Hepatocyte (in vitro differentiated cells): ENCODE measurements at regions not wholly inside any gene's neighbourhood (a gene's known extent, or its start where the extent isn't known, plus 50 kb on each side); places are given as distances from the start of the nearest gene placed in this dataset.
"Not testable (repeated sequence)": the region's sequence is repeated elsewhere in the genome, so short reads cannot be mapped to it uniquely, and the experiment has no call there.

Experiments used
- DNase-seq: peaks from one replicate; pipeline ENCODE4 v3.0.0-alpha.2; 2016; ENCODE audit warnings: low spot score
- H2AFZ ChIP-seq: fragments of 200-600 bp; sonication (generic); 2 replicates; pipeline ENCODE4 v1.6.0; 2016; ENCODE audit warnings: antibody characterized with exemption, mild to moderate bottlenecking
- H3K27ac ChIP-seq: fragments of 200-600 bp; sonication (generic); 2 replicates; pipeline ENCODE4 v1.5.1; 2016; ENCODE audit warnings: mild to moderate bottlenecking
- H3K27me3 ChIP-seq: fragments of 200-600 bp; sonication (generic); 2 replicates; pipeline ENCODE4 v1.6.1; 2016
- H3K36me3 ChIP-seq: fragments of 200-600 bp; sonication (generic); replicated peaks from 2 replicates; pipeline ENCODE4 v1.5.1; 2016; ENCODE audit warnings: low read depth; ENCODE audit not compliant: insufficient read depth
- H3K4me1 ChIP-seq: fragments of 200-600 bp; sonication (generic); 2 replicates; pipeline ENCODE4 v1.5.1; 2016; ENCODE audit warnings: mild to moderate bottlenecking, moderate library complexity; ENCODE audit not compliant: insufficient read depth
- H3K4me2 ChIP-seq: fragments of 200-600 bp; sonication (generic); 2 replicates; pipeline ENCODE4 v1.6.0; 2016
- H3K4me3 ChIP-seq: fragments of 200-600 bp; sonication (generic); 2 replicates; pipeline ENCODE4 v1.5.1; 2016; ENCODE audit warnings: mild to moderate bottlenecking
- H3K79me2 ChIP-seq: fragments of 200-600 bp; sonication (generic); 2 replicates; pipeline ENCODE4 v1.6.0; 2017; ENCODE audit warnings: mild to moderate bottlenecking
- H3K9me2 ChIP-seq: fragments of 200-600 bp; sonication (generic); replicated peaks from 2 replicates; pipeline ENCODE4 v1.6.0; 2017; ENCODE audit warnings: mild to moderate bottlenecking; ENCODE audit not compliant: insufficient read depth
- H3K9me3 ChIP-seq: fragments of 200-600 bp; sonication (generic); 2 replicates; pipeline ENCODE4 v1.5.1; 2016; ENCODE audit warnings: low read depth, mild to moderate bottlenecking
- H4K20me1 ChIP-seq: fragments of 200-600 bp; sonication (generic); 2 replicates; pipeline ENCODE4 v1.6.0; 2016; ENCODE audit warnings: mild to moderate bottlenecking; ENCODE audit not compliant: insufficient read depth, poor library complexity, severe bottlenecking
- EZH2 ChIP-seq: fragments of 200-600 bp; sonication (generic); IDR thresholded peaks from 2 replicates; pipeline ENCODE4 v1.6.1; 2016; ENCODE audit warnings: antibody characterized with exemption, mild to moderate bottlenecking, borderline replicate concordance
- EZH2phosphoT487 ChIP-seq: fragments of 200-600 bp; sonication (generic); IDR thresholded peaks from one replicate; pipeline ENCODE4 v1.6.1; 2018; ENCODE audit warnings: antibody characterized with exemption, mild to moderate bottlenecking, low read depth, moderate library complexity; ENCODE audit not compliant: unreplicated experiment, severe bottlenecking
- WGBS: methylation state at CpG from one replicate; pipeline ENCODE4 v1.1.6; 2016; ENCODE audit warnings: low lambda C conversion rate; ENCODE audit errors: missing lambda C conversion rate; 5-methylcytosine and 5-hydroxymethylcytosine counted together
- TF ChIP-seq, protein P1 (sequence below): fragments of 200-600 bp; sonication (generic); IDR thresholded peaks from 2 replicates; pipeline ENCODE4 v1.5.1; 2016; ENCODE audit warnings: antibody characterized with exemption, mild to moderate bottlenecking; ENCODE audit not compliant: poor library complexity

DNA sequence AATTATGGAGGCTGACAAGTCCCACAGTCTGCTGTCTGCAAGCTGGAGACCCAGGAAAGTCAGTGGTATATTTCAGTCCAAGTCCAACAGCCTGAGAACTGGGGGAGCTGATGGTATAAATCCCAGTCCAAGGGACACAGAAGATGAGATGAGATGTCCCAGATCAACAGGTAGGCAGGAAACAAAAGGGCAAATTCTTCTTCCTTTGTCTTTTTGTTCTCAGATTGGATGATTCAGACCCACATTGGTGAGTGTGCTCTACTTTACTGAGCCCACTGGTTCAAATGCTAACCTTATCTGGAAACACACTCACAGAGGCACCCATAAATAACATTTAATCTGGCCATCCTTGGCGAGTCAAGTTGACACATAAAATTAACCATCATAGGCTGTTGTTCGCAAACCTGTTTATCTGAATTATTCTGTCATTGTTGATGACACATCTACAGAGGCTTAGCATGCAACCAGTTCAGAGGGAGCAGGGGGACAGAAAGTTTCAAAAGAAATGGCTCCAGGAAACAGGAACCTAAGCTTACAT is 62.7 kb upstream of the ITGA11 start:
- Histone ChIP-seq H2AFZ (no peak overlapping the region), H3K36me3 (no peaks in the 10 kb centered on the region), H3K27me3 (no peaks in the 10 kb centered on the region), H3K9me2 (no peaks in the 10 kb centered on the region), H3K4me3 (no peak overlapping the region), H3K4me1 (no peaks in the 10 kb centered on the region), H3K4me2 (no peak overlapping the region), H3K79me2 (no peaks in the 10 kb centered on the region), H3K27ac (no peak overlapping the region), H4K20me1 (no peaks in the 10 kb centered on the region), H3K9me3 (no peaks in the 10 kb centered on the region)
- no peak for TF ChIP-seq EZH2
- no peak for TF ChIP-seq EZH2phosphoT487
- TF ChIP-seq, protein P1, sequence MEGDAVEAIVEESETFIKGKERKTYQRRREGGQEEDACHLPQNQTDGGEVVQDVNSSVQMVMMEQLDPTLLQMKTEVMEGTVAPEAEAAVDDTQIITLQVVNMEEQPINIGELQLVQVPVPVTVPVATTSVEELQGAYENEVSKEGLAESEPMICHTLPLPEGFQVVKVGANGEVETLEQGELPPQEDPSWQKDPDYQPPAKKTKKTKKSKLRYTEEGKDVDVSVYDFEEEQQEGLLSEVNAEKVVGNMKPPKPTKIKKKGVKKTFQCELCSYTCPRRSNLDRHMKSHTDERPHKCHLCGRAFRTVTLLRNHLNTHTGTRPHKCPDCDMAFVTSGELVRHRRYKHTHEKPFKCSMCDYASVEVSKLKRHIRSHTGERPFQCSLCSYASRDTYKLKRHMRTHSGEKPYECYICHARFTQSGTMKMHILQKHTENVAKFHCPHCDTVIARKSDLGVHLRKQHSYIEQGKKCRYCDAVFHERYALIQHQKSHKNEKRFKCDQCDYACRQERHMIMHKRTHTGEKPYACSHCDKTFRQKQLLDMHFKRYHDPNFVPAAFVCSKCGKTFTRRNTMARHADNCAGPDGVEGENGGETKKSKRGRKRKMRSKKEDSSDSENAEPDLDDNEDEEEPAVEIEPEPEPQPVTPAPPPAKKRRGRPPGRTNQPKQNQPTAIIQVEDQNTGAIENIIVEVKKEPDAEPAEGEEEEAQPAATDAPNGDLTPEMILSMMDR = no peak
- 54% methylated on average over 2 of the region's 2 CpGs for WGBS
- no peak for DNase-seq

DNA sequence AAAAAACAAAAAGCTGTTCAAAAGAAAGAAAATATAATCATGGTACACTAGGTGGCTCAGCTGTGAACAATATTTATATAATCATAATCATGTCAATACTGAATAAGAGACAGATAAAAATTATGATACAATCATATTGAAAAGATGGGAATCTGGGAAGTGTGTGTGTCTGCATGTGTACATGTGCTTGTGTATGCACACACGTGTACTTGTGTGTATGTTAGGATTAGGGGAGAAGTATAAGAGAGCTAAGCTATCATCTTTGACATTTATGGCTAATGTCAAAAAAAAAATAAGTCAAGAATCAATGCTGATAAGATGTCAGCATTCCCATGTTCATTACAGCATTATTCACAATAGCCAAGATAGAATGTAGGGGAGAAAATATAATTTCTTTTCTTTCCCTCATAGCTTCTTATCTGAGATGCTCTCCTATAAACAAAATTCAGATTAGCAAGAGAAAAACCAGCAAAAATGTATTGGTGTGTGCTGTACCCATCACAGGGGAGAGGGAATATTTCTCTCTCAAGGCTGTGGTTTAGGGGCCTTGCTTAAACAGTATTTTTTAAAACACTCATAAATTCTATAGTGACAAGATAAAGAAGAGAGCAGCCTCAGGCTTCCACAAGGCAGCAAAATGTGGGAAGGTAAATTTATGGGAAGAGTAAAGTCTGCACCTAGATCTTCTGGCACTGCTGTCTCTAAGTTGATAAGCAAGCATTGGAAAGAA is 63.4 kb upstream of the ITGA11 start:
- Histone ChIP-seq H3K27me3 (no peaks in the 10 kb centered on the region), H3K4me1 (no peaks in the 10 kb centered on the region), H3K79me2 (no peaks in the 10 kb centered on the region), H4K20me1 (no peaks in the 10 kb centered on the region), H3K9me3 (no peaks in the 10 kb centered on the region), H3K4me3 (no peak overlapping the region), H3K36me3 (no peaks in the 10 kb centered on the region), H2AFZ (no peak overlapping the region), H3K4me2 (no peak overlapping the region), H3K9me2 (no peaks in the 10 kb centered on the region), H3K27ac (no peak overlapping the region)
- TF ChIP-seq EZH2 (no peak), EZH2phosphoT487 (no peak)
- TF ChIP-seq, protein P1 = no peak
- no peak for DNase-seq
- 60% methylated on average over 1 of the region's 1 CpG for whole genome bisulfite sequencing

DNA sequence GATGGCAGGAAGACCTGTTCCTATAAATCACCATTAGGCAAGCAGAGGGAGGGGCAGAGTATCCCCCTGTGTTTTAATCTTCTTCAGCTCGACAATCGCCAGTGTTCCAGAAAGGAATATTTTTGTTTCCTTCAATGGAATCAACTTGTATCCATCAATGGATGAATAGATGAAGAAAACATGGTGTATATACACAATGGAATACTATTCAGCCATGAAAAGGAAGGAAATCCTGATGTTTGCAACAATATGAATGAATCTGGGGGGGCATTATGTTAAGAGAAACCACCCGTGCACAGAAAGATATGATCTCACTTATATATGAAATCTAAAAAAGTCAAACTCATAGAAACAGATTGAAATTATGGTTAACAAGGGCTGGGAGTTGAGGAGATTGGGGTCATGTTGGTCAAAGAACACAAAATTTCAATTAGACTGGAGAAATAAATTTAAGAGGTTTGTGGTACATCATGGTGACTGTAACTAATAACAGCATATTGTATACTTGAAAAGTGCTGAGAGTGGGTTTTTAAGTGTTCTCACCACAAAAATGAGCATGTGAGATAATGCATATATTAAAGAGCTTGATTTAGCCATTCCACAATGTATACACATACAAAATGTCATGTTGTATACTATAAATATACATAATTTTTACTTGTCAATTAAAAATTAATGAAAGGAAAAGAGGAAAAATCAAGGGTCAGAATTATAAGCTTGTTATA is 64.2 kb upstream of the ITGA11 start:
- no peak overlapping the region for H3K4me3 ChIP-seq
- no peaks in the 10 kb centered on the region for H3K4me1 ChIP-seq
- DNase-seq = no peak
- TF ChIP-seq, protein P1 = no peak
- TF ChIP-seq EZH2 = no peak
- TF ChIP-seq EZH2phosphoT487 = no peak
- H3K36me3 ChIP-seq = no peaks in the 10 kb centered on the region
- H3K9me2 ChIP-seq = no peaks in the 10 kb centered on the region
- no peaks in the 10 kb centered on the region for H3K9me3 ChIP-seq
- WGBS = 64% methylated on average over 3 of the region's 3 CpGs
- H4K20me1 ChIP-seq = no peaks in the 10 kb centered on the region
- no peak overlapping the region for H2AFZ ChIP-seq
- H3K79me2 ChIP-seq = no peaks in the 10 kb centered on the region
- H3K4me2 ChIP-seq = no peak overlapping the region
- no peak overlapping the region for H3K27ac ChIP-seq
- H3K27me3 ChIP-seq = no peaks in the 10 kb centered on the region

DNA sequence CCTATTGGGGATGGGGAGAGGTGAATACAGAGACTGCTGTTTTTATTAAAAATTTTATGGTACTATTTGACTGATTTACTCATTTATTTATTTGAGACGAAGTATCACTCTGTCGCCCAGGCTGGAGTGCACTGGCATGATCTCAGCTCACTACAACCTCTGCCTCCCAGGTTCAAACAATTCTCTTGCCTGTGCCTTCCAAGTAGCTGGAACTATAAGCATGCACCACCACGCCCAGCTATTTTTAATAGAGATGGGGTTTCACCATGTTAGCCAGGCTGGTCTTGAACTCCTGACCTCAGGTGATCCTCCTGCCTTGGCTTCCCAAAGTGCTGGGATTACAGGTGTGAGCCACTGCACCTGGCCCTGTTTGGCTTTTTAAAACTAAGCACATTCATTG is 64.8 kb upstream of the ITGA11 start:
- not testable (repeated sequence) for H3K27me3 ChIP-seq, H3K36me3 ChIP-seq, DNase-seq, H3K4me3 ChIP-seq, H4K20me1 ChIP-seq, H2AFZ ChIP-seq, H3K4me2 ChIP-seq, H3K9me3 ChIP-seq, H3K9me2 ChIP-seq, H3K4me1 ChIP-seq, H3K27ac ChIP-seq, H3K79me2 ChIP-seq
- 90% methylated on average over 3 of the region's 3 CpGs for WGBS
